Stimulated activated CD8-positive, alpha-beta memory T cell treated with anti-CD3 and anti-CD28 coated beads, Interleukin-4, amount 100 ng/mL, for 1 hour (primary cell): ENCODE measurements at regions not wholly inside any gene's neighbourhood (a gene's known extent, or its start where the extent isn't known, plus 50 kb on each side); places are given as distances from the start of the nearest gene placed in this dataset.
"Not testable (repeated sequence)": the region's sequence is repeated elsewhere in the genome, so short reads cannot be mapped to it uniquely, and the experiment has no call there.

Experiments
- DNase-seq, 2 donors: peaks; one replicate each; pipeline ENCODE4 v3.0.0-alpha.2; 2020; ENCODE audit warnings: low read depth in 2 of 2, low spot score in 1 of 2

GRCh38 chr1:185477638-185478580 is 160.9 kb upstream of the IVNS1ABP start:
- DNase-seq, result no peak

GRCh38 chr1:185474440-185475149 is 157.6 kb upstream of the IVNS1ABP start:
- no peak for DNase-seq

- no peak for DNase-seq
These were observed 156.1 kb upstream of the IVNS1ABP start for GRCh38 chr1:185473186-185473585.

- no peak for DNase-seq
These were observed 151.6 kb upstream of the IVNS1ABP start for GRCh38 chr1:185468626-185469025.

- DNase-seq, result no peak
These were observed 150.1 kb upstream of the IVNS1ABP start for GRCh38 chr1:185467122-185467521.

GRCh38 chr1:185464777-185465176 is 147.7 kb upstream of the IVNS1ABP start:
- no peak for DNase-seq

- no peak for DNase-seq
These were observed 146.4 kb upstream of the IVNS1ABP start for GRCh38 chr1:185463433-185463832.

GRCh38 chr1:185463011-185463410 is 146.0 kb upstream of the IVNS1ABP start:
- DNase-seq, result no peak

- DNase-seq, result not testable (repeated sequence)
These were observed 143.7 kb upstream of the IVNS1ABP start for GRCh38 chr1:185460723-185461122.

GRCh38 chr1:185459141-185459540 is 142.1 kb upstream of the IVNS1ABP start:
- no peak for DNase-seq

- no peak for DNase-seq
These were observed 141.6 kb upstream of the IVNS1ABP start for GRCh38 chr1:185458670-185459069.

GRCh38 chr1:185453496-185454192 is 136.6 kb upstream of the IVNS1ABP start:
- no peak for DNase-seq

GRCh38 chr1:185450917-185451316 is 133.9 kb upstream of the IVNS1ABP start:
- no peak for DNase-seq

GRCh38 chr1:185450060-185450788 is 133.2 kb upstream of the IVNS1ABP start:
- no peak for DNase-seq

GRCh38 chr1:185449378-185450059 is 132.5 kb upstream of the IVNS1ABP start:
- no peak for DNase-seq

- no peak for DNase-seq
These were observed 131.6 kb upstream of the IVNS1ABP start for GRCh38 chr1:185448591-185449186.

GRCh38 chr1:185446131-185446530 is 129.1 kb upstream of the IVNS1ABP start:
- no peak for DNase-seq

GRCh38 chr1:185445594-185445993 is 128.6 kb upstream of the IVNS1ABP start:
- DNase-seq, result no peak

GRCh38 chr1:185444676-185445075 is 127.6 kb upstream of the IVNS1ABP start:
- DNase-seq, result no peak

- DNase-seq, result no peak
These were observed 125.0 kb upstream of the IVNS1ABP start for GRCh38 chr1:185442050-185442449.
